ENCODE measurements at regions not wholly inside any gene's neighbourhood (a gene's known extent, or its start where the extent isn't known, plus 50 kb on each side); places are given as distances from the start of the nearest gene placed in this dataset.

DNA sequence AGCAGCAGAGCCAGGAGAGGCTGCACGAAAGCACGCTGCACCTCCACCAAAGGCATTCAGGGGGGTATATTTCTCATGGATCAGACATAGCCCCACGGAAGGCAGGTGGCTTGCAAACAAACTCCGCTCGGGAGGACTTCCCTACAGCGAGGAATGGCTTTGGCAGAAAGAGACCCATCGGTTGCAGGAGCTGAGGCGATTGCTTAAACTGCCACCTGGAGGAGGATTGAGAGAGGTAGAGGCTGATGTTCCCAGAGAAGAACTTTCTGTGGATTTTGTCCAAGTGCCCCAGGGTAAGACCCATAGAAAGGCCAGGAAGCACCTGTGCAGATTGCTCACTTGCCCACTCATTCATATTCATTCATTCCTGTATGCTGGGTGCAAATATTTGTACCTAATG, 89.1 kb downstream of the NEUROD6 start:
- no peaks in the 10 kb centered on the region for H3K36me3 Mint-ChIP-seq (ENCODE audit: low read depth)
- peaks cover 4% of the 10 kb centered on the region for H3K4me1 Mint-ChIP-seq (ENCODE audit: low read depth)
- H3K9me3 Mint-ChIP-seq (ENCODE audit: low read depth), result no peaks in the 10 kb centered on the region
- TF ChIP-seq CTCF (IDR thresholded peaks at IDR 0.05), result no peak
- H3K27me3 Mint-ChIP-seq (ENCODE audit: low read depth), result peaks cover 9% of the 10 kb centered on the region
- no peak for DNase-seq (ENCODE audit: low spot score)
- no peak overlapping the region for H3K27ac Mint-ChIP-seq (ENCODE audit: unreplicated experiment)
- H3K4me3 Mint-ChIP-seq (ENCODE audit: unreplicated experiment), result no peak overlapping the region

GRCh38 chr7:31249671-31250070, 90.9 kb downstream of the NEUROD6 start:
- DNase-seq (ENCODE audit: low spot score), result no peak
- Mint-ChIP-seq H3K27me3 (ENCODE audit: low read depth) (peaks cover 14% of the 10 kb centered on the region), H3K4me3 (ENCODE audit: unreplicated experiment) (no peak overlapping the region), H3K36me3 (ENCODE audit: low read depth) (no peaks in the 10 kb centered on the region), H3K4me1 (ENCODE audit: low read depth) (no peaks in the 10 kb centered on the region), H3K9me3 (ENCODE audit: low read depth) (no peaks in the 10 kb centered on the region), H3K27ac (ENCODE audit: unreplicated experiment) (no peak overlapping the region)
- TF ChIP-seq CTCF (IDR thresholded peaks at IDR 0.05), result no peak

DNA sequence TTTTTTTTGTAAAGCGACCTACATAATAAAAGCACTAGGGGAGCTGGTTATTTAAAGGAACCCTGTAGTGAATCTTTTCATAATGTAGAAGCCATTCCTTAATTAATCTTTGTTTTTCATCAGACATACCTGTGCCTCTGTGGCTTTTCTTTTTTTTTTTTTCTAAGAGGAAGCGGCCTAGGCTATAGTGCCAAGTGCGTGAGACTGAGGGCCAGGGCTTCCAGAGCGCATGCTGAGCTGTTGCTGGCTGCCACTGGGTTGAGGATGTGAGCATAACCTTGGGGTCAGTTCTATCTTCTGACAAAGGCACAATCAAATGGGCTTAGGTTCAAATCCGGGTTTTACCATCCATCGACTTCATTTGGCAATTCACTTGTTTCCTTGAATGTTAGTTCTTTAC, 103.7 kb downstream of the NEUROD6 start:
- H3K9me3 Mint-ChIP-seq (ENCODE audit: low read depth), result no peaks in the 10 kb centered on the region
- peaks cover 2% of the 10 kb centered on the region for H3K27me3 Mint-ChIP-seq (ENCODE audit: low read depth)
- H3K4me1 Mint-ChIP-seq (ENCODE audit: low read depth), result no peaks in the 10 kb centered on the region
- TF ChIP-seq CTCF (IDR thresholded peaks at IDR 0.05), result no peak
- H3K4me3 Mint-ChIP-seq (ENCODE audit: unreplicated experiment), result no peak overlapping the region
- H3K36me3 Mint-ChIP-seq (ENCODE audit: low read depth), result no peaks in the 10 kb centered on the region
- DNase-seq (ENCODE audit: low spot score), result no peak
- H3K27ac Mint-ChIP-seq (ENCODE audit: unreplicated experiment), result no peak overlapping the region

DNA sequence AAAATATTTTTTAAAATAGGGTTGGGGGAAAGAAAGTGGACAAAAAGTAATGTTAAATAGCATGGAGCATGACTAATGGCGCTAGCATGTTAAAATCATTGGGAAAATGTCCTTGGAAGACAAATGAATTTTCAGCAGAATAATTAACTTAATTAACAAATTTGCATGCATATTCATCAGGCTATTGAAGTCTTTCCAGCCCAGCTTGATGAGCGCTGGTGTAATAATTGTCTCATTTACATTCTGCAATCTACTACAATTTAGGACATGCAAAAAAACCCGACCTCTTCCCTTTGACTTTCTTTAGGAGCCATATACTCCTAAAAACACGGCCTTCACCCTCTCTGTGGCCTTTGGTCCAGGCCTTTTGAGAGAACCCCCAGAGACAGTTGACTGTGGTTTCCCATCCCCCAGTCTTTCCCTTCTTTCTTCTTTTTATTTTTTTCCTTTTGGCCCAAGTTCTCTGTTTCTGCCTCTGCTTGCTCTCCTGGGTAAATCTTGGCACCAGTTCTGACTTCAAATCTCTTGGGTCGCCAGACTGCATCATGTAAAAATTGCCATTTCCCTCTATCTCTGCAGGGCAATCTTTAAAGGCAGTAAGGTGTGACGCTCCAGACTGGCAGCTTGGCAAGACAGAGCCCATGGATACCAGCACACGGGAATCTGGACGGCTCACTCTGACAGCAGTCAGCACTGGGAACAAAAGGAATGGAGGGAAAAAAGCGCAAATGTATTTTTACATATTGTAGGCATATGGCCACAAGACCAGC, 105.5 kb downstream of the NEUROD6 start:
- Mint-ChIP-seq H3K4me3 (ENCODE audit: unreplicated experiment) (no peak overlapping the region), H3K4me1 (ENCODE audit: low read depth) (no peaks in the 10 kb centered on the region), H3K9me3 (ENCODE audit: low read depth) (no peaks in the 10 kb centered on the region), H3K27me3 (ENCODE audit: low read depth) (no peaks in the 10 kb centered on the region), H3K36me3 (ENCODE audit: low read depth) (no peaks in the 10 kb centered on the region), H3K27ac (ENCODE audit: unreplicated experiment) (no peak overlapping the region)
- no peak for DNase-seq (ENCODE audit: low spot score)
- no peak for TF ChIP-seq CTCF (IDR thresholded peaks at IDR 0.05)

DNA sequence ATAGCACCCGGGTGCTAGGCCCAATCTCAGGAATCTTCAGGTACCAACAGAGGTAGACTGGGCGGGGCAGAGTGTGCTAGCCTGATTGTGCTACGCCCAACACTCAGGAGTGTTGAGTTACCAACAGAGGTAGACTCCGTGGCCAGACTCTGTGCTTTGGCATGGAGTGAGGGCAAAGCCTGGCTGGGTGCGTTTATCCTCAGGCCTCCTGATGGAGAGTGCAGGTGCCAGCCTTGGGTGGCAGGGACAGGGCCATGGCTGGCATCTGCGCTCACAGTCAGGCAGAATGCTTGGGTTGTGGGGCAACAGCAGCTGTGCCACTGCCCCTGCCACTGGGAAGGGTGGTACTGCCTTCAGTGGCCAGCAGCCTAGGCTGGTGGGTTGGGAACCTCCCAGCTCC, 111.6 kb downstream of the NEUROD6 start:
- H3K4me3 Mint-ChIP-seq (ENCODE audit: unreplicated experiment), result no peak overlapping the region
- no peaks in the 10 kb centered on the region for H3K4me1 Mint-ChIP-seq (ENCODE audit: low read depth)
- no peaks in the 10 kb centered on the region for H3K36me3 Mint-ChIP-seq (ENCODE audit: low read depth)
- no peak for DNase-seq (ENCODE audit: low spot score)
- H3K27ac Mint-ChIP-seq (ENCODE audit: unreplicated experiment), result no peak overlapping the region
- TF ChIP-seq CTCF (IDR thresholded peaks at IDR 0.05), result no peak
- H3K27me3 Mint-ChIP-seq (ENCODE audit: low read depth), result no peaks in the 10 kb centered on the region
- peaks cover 7% of the 10 kb centered on the region for H3K9me3 Mint-ChIP-seq (ENCODE audit: low read depth)
